Activated CD4-positive, CD25-positive, alpha-beta regulatory T cell treated with anti-CD3 and anti-CD28 coated beads, Interleukin-2, amount 50 U/mL, for 72 hours (primary cell): ENCODE measurements at regions not wholly inside any gene's neighbourhood (a gene's known extent, or its start where the extent isn't known, plus 50 kb on each side); places are given as distances from the start of the nearest gene placed in this dataset.
"Not testable (repeated sequence)": the region's sequence is repeated elsewhere in the genome, so short reads cannot be mapped to it uniquely, and the experiment has no call there.

Experiments used
- DNase-seq: peaks from one replicate; pipeline ENCODE4 v3.0.0; 2021

DNA sequence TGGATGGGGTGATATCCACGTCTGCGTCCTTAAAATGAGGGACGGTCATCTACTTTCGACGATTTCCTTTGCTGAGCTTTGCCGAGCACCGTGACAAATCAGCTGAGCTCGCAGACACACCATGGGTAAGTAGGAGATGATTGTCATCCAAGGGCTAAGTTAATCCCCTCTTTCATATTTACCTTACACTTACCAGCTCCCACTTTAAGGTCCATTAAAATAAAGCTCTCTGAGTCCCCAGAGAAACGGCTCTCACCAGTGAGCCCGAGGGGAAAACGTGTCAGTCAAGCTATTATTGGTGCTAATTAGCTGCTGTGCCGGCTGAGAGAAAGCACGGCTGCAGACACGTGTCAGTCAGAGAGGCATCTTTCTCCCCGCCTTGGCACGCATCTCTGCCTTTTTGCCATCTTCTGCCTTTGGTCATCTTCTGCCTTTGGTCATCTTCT lies 72.2 kb downstream of the CRLF2 start:
- DNase-seq: no peak

DNA sequence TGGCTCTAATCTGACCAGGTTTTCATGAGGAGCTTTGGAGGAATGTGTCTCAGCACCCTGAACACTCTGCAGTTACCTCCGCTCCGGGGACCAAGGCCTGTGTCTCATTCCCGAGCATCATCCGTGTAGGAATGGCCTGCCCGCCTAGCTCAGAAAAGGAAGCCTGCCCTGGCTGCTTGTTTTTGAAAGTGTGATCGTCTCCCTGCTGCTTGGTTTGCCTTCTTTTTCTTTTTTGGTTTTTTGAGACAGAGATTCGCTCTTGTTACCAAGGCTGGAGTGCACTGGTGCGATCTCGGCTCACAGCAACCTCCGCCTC lies 73.3 kb downstream of the CRLF2 start:
- no peak for DNase-seq

DNA sequence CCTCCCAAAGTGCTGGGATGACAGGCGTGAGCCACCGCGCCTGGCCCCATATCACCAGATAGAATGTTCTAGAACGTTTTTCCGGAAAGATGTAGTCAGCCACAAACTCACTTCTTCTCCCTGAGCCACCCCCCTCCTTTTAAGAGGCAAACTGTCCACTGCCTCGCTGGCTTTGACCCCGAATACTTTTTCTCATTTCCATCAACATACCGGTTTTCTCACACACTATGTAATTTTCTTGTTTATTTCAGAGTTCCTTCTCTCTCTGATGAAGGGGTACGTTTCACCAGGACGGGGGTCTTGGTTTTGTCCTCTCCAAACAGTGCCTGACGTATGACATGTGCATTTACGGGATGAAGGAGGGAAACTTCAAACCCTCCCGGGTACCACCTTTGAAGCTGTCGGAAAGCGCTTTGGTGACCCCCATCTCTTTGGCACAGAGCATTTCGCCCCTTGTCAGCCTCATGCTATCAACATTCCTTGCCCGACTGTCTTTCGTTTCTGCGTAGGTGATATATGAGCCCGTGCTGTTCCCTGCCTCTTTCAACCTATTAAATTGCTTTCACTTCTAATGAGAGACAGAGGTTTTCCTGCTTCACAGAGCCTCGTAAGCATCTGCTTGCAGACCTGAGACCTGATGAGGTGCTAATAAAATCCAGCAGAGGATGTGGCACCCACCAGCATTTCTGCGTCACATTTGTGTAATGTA lies 73.8 kb downstream of the CRLF2 start:
- no peak for DNase-seq

DNA sequence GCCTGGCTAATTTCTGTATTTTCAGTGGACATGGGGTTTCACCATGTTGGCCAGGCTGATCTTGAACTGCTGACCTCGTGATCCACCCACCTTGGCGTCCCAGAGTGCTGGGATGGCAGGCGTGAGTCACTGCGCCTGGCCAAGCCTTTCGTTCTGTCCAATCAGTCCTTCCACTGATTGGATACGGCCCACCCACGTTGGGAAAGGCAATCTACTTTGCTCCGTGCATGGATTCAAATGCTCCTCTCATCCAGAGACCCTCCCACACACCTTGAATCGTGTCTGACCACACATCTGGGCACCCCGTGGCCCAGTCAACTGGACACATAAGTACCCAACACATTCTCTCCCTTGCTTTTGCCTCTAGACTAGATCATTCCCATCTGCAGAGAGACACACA lies 74.9 kb downstream of the CRLF2 start:
- no peak for DNase-seq

DNA sequence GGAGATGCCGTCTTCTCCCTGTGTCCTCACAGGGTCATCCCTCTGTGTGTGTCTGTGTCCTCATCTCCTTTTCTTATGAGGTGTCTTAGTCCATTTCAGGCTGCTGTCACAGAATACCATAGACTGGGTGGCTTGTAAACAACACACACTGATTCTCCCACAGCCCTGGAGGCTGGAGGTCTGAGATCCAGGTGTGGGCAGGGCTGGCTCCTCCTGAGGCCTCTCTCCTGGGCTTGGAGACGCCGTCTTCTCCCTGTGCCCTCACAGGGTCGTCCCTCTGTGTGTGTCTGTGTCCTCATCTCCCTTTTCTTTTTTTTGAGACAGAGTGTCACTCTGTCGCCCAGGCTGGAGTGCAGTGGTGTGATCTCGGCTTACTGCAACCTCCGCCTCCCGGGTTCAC lies 75.9 kb downstream of the CRLF2 start:
- not testable (repeated sequence) for DNase-seq

DNA sequence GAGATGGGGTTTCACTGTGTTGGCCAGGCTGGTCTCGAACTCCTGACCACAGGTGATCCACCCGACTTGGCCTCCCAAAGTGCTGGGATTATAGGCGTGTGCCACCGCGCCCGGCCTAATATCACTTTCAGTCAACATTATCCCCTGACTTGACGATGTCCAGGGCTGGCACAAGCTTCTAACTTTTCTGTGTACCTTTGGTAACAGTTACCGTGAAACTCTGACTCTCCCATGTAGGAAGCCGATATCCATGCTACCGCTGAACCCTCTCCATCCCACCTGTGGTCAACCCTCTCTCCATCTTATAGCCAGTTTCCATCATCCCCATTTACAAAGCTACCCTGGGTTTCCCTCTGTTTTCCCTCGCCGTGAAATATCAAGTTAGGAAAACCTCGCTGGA lies 77.5 kb downstream of the CRLF2 start:
- DNase-seq: no peak

DNA sequence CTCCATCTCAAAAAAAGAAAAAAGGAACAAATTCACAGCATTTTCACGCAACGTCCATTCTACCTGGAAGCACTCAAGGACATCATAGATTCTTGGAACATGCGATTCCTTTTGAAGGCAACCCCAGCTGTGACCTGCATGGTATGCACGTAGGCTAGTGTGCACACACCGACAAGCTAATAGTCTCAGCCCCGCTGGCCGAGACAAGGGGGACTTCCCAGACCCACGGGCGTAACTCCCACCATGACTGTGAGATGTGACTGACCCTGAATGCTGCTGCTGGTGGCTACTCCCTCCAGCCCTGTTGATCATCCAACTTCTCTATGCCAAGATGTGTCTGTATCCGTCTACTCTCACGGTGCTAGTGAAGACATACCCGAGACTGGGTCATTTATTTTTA lies 78.3 kb downstream of the CRLF2 start:
- no peak for DNase-seq

DNA sequence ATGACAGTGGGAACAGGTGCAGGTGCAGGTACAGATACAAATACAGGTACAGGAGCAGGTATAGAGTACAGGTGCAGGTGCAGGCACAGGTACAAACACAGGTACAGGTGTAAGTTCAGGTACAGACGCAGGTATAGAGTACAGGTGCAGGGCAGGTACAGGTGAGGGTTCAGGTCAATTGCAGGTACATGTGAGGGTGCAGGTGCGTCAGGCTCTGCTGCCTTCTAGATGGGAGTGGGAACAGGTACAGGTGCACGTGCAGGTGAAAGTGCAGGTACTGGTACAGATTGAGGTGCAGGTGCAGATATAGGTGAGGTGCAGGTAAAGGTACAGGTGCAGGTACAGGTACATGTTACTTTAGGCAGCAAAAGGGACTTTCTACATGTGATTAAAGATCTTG lies 85.7 kb downstream of the CRLF2 start:
- no peak for DNase-seq

DNA sequence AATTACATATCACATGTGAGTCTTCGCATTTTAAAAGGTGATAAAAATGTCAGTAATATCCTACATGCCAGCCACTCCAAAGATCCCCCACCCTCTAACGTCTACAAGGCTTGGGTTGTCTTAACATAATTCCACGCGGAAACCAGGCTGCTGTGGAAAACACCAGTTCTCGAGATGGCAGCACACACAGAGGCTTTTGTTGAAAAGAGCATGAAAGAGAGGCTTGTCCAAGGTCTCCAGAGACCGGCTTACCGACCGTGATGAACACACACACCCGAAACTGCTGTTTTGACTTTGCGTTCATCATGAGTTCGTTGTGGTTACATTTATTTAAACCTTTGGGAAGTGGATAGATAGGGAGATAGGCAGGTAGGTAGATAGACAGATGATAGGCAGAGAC lies 87.9 kb downstream of the CRLF2 start:
- DNase-seq: no peak

DNA sequence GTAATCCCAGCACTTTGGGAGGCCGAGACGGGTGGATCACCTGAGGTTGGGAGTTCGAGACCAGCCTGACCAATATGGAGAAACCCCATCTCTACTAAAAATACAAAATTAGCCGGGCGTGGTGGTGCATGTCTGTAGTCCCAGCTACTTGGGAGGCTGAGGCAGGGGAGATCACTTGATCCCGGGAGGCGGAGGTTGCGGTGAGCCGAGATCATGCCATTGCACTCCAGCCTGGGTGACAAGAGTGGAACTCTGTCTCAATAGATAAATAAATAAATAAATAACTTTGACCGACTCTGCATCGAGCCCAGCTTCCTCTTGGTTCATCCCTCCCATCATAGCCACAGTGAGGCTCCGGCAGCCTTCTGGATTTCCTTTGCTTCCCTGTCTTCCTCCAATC lies 89.6 kb downstream of the CRLF2 start:
- not testable (repeated sequence) for DNase-seq

DNA sequence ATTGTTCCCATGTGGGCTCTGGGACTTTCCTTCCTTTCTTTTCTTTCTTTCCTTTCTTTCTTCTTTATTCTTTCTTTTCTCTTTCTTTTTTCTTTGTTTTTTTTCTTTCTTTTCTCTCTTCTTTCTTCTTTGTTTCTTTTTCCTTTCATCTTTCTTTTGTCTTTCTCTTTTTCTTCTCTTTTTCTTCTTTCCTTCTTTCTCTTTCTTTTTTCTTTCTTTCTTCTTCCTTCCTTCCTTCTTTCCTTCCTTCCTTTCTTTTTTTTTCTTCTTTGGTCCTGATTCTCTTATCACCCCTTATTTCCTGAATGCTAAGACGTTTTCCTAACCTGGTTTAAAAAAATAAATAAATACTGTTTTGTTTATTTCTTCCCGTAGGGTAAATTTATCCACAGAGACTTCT lies 93.2 kb downstream of the CRLF2 start:
- DNase-seq: no peak

DNA sequence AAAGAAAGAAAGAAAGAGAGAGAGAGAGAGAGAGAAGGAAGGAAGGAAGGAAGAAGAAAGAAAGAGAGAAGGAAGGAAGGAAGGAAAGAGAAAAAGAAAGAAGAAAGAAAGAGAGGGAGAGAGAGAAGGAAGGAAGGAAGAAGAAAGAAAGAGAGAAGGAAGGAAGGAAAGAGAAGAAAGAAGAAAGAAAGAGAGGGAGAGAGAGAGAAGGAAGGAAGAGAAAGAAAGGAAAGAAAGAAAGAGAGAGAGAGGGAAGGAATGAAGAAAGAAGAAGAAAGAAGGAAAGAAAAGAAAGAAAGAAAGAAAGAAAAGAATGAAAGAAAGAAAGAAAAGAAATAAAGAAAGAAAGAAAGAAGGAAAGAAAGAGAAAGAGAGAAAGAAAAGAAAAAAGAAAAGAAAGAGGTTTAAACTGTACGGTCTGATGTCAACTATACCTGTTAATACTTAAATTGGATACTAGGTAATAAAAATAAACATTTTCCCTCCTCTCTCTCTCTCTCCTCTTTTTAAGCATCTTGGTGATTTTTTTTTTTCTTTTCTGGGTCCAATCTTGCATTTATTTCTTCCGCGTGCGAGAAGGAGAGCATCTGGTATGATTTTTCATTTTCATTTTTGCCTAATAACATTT lies 93.8 kb downstream of the CRLF2 start:
- DNase-seq: no peak

DNA sequence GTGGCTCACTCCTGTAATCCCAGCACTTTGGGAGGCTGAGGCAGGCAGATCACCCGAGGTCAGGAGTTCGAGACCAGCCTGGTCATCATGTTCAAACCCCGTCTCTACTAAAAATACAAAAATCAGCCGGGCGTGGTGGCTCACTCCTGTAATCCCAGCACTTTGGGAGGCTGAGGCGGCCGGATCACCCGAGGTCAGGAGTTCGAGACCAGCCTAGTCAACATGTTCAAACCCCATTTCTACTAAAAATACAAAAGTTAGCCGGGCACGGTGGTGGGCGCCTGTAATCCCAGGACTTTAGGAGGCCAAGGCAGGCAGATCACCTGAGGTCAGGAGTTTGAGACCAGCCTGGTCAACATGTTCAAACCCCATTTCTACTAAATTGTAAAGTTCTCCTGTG lies 97.0 kb downstream of the CRLF2 start:
- DNase-seq: not testable (repeated sequence)

DNA sequence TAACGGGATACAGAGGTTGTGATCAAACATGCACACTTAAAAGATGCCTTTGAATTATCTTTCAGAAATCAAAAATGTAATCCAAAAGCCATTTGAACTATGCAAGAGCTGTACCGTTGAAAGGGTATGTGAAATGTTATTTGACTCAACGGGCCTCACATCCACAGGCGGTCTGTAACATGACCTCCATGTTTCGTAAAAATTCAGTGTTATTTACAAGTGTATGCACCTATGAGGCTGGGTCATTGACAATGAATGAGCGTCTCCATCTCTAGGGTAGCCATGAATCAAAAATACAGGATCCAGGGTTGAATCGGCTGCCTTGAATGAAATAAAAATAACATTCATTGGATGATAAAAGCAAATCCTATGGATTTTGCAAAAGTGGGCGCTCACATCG lies 100.1 kb downstream of the CRLF2 start:
- DNase-seq: no peak

DNA sequence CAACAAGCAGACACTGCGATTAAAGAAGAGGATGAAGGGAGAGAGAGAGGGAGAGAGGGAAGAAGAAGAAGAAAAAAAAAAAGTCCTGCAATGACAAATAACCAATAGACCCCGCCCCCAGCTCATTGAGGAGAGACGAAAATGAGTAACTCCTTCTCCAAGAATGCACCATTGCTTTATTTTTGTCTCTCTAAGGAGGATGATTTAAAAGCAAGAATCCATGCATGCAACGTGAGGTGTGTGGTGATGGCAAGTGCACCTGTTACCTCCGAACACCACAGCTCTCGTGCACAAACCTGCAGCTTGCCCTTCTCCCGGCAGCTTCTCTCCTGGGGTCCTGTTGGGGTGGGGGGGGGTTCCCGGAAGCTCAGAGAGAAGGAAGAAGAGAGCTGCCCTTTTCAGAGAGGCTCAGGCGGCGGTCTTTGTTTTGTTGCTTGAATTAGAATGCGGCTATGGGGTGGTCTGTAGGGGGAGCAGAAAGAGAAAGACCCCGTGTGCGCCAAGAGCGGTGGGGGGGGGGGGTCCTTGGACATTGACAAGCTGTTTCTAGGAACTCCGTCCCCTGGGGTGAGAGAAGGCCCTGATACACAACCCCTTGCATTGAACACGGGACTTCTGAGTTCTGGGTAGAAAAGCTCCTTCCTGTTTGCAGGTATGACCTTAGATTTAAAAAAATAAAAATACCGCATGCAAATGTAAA lies 100.7 kb downstream of the CRLF2 start:
- DNase-seq: no peak

DNA sequence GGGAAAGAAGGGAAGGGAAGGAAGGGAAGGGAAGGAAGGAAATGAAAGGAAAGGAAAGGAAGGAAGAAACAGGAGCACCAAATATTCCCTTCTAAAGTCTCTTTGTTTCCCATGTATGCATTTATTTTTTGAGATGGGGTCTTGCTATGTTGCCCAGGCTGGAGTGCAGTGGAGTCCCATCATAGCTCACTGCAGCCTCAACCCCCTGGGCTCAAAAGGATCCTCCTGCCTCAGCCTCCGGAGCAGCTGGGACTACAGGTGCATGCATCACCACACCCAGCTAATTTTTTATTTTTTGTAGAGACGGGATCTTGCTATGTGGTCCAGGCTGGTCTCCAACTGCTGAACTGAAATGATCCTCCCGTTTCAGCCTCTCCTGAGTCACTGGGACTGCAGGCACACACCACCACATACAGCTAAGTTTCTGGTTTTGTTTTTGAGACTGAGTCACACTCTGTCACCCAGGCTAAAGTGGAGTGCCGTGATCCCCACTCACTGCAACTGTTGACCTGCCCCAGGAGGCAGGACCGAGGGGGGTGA lies 102.8 kb downstream of the CRLF2 start:
- no peak for DNase-seq

DNA sequence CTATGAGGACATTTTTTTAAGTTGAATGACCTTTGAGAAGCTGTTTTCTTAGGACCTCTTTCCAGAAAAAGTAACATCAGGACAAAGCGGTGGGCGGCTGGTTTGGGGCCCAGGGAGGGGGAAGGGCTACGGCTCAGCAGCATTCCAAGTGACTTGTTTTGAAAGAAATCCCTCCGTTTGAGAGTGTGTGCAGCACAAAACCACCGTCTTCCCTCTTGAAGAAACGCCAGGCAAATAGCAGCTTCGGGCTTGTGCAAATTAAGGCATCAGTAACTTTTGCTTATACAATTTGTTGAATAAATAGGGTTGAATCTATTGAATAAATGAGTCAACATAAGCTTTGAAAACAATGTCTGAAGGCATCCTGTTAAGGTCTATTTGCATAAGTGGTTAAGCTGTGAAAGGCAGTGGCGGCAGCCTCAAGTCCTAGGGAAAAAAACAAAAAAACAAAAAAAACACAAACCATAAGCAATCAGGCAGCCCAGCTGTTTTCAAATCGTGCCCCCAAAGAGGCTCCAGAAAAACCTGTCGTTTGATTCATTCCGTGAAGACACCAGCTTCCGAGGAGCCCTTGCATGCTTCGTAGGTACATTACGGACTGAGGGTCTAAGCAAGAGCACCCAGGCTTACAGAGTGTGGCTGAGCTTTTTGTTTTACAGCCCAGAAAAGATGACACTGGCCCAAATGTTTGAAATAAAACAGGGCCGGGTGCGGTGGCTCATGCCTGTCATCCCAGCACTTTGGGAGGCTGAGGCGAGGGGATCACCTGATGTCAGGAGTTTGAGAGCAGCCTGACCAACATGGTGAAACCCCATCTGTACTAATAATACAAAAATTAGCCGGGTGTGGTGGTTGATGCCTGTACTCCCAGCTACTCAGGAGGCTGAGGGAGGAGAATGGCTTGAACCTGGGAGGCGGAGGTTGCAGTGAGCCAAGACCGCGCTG lies 103.7 kb downstream of the CRLF2 start:
- no peak for DNase-seq

DNA sequence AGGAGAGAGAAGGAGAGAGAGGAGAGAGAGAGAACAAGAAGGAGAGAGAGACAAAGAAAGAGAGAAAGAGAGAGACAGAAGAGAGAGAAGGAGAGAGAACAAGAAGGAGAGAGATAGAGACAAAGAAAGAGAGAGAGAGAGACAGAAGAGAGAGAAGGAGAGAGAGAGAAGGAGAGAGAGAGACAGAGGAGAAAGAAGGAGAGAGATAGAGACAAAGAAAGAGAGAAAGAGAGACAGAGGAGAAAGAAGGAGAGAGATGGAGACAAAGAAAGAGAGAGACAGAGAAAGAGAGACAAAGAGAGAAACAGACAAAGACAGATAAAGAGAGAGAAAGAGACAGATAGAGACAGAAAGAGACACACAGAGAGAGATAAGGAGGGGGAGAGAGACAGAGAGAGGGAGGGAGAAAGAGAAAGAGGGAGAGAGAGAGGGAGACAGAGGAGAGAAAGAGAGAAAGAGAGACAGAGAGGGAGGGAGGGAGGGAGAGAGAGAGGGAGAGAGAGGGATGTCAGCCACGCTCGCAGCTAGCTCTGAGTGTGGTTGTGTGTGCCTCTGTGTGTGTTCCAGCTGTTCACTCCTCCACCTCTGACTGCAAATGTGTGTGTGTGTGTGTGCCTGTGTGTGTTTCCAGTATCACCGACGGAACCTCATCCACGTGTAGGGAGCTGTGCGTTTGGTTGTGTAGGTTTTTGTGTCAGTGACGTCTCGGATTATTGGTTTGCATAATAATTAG lies 105.8 kb downstream of the CRLF2 start:
- no peak for DNase-seq

DNA sequence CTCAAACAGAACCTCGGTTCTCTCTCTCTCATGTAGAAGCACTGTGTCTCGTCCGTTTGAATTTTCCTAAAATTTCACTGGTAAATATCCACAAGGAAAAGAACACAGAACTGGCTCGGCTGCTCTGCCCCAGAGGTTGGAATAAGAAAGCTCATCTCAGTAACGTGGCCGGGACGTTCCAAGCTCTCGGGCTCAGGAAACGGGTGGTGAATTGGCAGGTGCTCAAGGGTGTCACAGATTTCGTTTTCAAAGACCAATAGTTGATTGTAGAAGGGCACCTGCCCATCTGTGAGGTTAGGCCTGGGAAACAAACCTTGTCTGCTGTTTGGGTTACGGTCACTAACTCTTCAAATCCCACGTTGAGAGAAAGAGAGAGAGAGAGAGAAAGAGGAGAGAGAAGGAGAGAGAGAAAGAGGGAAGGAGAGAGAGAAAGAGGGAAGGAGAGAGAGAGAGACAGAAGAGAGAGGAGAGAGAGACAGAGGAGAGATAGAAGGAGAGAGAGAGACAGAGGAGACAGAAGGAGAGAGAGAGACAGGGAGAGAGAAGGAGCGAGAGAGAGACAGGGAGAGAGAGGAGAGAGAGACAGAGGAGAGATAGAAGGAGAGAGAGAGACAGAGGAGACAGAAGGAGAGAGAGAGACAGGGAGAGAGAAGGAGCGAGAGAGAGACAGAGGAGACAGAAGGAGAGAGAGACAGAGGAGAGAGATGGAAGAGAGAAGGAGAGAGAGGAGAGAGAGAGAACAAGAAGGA lies 106.6 kb downstream of the CRLF2 start:
- DNase-seq: no peak

DNA sequence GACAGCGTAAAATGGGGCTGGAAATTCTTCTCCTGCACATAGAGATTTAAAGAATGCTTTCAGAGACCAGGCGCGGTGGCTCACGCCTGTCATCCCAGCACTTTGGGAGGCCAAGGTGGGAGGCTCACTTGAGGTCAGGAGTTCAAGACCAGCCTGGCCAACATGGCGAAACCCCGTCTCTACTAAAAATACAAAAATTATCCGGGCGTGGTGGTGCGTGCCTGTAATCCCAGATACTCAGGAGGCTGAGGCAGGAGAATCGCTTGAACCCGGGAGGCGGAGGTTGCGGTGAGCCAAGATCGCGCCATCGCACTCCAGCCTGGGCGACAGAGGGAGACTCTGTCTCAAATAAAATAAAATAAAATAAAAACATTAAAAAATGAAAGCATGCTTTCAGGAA lies 107.4 kb downstream of the CRLF2 start:
- DNase-seq: not testable (repeated sequence)

DNA sequence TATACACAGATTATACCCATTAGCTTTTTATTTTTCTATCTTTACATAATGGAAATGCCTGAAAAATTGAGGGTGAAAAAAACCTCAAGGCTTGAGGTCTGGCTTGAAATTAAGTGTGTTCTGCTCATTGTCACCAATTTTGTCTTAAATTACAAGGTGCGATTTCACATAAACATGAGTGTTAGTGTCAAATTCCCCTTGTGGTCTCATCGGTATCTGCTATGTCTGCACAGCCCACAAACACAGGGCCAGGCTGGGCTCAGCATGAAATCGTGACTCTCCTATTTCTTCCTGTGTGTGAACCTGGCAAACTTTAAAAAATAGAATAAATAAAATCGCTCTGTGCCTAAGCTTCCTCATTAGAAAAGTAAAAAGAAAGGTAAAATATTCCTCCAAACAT lies 109.1 kb downstream of the CRLF2 start:
- DNase-seq: no peak

DNA sequence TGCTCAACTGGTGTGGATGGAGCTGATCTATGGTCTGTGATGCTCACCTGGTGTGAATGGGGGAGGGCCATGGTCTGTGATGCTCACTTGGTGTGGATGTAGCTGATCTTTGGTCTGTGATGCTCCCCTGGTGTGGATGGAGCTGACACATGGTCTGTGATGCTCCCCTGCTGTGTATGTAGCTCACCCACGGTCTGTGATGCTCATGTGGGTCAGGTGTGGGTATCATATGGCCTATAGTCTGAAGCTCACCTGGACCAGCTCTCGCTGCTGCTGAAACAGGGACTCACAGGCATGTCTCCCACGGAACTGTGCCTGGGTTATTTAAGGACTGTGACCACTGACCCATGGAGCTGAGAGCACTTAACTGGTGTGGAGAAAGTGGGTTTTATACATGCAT lies 109.7 kb downstream of the CRLF2 start:
- DNase-seq: no peak
